ENCODE measurements at regions not wholly inside any gene's neighbourhood (a gene's known extent, or its start where the extent isn't known, plus 50 kb on each side); places are given as distances from the start of the nearest gene placed in this dataset.
A peak's percentile ranks its signal among the peaks of the same experiment; 100 is the strongest.

- DNase-seq = no peak
These were observed 300.5 kb downstream of the HTR7 start for GRCh38 chr10:90557385-90557784.

GRCh38 chr10:90560331-90560730, 297.5 kb downstream of the HTR7 start:
- DNase-seq = no peak

DNA sequence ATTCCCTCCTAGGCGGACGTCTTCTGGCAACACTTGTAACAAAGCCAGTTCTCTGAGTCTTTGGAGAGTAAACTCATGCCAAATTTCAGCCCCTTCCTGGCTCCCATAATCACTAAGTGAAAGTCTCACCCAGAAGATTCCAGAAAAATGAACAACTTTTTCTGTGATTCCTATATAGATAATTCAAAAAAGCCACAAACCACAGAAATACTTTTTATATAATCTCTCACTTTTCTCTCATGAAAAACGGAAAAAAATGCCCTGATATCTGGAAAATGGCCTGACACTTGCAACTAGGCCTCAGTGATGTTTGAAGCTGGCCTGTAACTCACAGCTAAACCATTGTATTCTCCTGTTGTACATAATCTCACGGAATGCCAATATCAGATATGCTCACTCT, 296.2 kb downstream of the HTR7 start:
- DNase-seq = no peak

DNA sequence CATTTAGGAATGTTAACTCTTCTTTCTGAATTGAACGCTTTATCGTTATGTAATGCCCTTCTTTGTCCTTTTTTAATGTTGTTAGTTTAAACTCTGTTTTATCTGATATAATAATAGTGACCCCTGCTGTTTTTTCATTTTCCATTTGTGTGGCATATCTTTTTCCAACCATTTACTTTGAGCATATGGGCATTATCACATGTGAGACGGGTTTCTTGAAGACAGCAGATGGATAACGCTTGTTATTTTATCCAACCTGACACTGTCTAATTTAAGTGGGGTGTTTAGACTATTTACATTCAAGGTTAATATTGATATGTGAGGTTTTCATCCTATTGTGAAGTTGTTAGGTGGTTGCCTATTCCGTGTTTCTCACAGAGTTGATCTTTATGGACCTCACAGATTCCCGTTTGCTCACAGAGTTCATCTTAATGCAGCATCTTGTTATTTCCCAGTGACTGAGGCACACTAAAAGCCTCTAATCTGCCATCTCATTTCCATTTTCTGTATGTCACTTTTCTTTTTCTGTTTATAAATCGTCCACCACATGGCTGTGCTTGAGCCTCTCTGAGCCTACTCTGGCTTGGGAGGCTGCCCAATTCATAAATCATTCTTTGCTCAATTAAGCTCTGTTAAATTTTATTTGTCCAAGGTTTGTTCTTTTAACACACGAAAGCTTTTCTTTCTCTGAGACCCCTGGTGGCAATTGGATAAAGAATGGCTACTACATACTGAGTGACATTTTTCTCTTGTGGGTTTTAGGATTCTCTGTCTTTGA, 286.2 kb downstream of the HTR7 start:
- DNase-seq = no peak

DNA sequence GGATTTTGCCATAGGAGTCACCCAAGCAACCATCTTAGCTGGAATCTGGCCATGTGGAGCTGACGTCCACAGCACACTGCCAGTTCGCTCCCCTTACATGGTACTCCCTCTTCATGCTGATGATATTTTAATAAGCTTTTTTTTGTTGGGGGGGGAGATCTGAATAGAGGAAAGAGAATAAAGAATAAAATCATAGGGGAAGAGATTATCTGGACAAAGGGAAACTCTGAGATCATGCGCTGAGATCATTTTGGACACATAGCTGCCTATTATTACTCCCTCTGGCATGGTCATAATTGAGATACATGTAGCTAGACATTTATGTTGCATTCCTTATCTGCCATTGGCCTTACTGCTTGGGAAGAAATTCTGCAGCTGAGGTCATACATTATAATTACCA, 282.7 kb downstream of the HTR7 start:
- no peak for DNase-seq

GRCh38 chr10:90577569-90577968, 280.3 kb downstream of the HTR7 start:
- DNase-seq = no peak

- DNase-seq = no peak
These were observed 278.1 kb downstream of the HTR7 start for GRCh38 chr10:90579602-90580242.

DNA sequence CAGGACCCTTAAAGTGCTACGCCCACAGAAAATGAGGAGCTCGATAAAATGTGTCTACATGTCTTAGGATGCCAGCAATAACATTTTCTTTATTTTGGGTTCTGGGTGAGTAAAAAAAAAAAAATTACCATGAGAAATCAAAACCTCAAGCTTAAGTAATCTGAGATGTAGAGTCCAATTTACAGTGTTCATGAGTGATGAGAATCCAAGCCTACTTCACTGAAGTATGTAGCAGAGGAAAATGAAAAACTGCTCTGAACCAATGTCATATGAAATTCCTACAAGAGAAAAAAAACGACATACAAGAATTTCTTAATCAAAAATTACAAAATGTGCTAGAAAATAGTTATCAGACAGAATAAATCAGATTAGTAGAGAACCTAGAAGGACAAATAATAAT, 274.4 kb downstream of the HTR7 start:
- DNase-seq = no peak

DNA sequence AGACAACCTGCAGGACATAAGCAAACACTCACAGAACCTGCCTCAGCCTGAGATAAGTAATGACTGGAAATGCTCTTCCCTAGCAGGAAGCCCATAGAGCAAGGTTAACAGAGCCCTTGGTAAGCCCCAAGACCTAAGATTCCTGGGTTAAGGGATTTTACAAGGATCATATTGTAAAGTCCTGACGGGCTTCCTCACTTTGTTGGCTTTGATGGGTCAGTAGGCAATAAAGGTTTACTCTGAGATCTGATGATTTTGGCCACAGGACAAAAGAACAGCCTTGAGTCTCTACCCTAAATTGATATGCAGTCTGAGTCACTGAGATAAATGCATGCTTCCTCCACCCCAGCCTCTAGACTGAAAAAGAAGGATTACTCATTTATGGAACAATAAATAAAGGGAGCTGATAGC, 270.8 kb downstream of the HTR7 start:
- no peak for DNase-seq

GRCh38 chr10:90587561-90587960, 270.3 kb downstream of the HTR7 start:
- no peak for DNase-seq

- DNase-seq = no peak
These were observed 269.6 kb downstream of the HTR7 start for GRCh38 chr10:90588222-90588621.

GRCh38 chr10:90589825-90590224, 268.0 kb downstream of the HTR7 start:
- no peak for DNase-seq

- DNase-seq = no peak
These were observed 266.2 kb downstream of the HTR7 start for GRCh38 chr10:90591629-90592028.

GRCh38 chr10:90592638-90593302, 265.1 kb downstream of the HTR7 start:
- peak; percentile 50 for DNase-seq

DNA sequence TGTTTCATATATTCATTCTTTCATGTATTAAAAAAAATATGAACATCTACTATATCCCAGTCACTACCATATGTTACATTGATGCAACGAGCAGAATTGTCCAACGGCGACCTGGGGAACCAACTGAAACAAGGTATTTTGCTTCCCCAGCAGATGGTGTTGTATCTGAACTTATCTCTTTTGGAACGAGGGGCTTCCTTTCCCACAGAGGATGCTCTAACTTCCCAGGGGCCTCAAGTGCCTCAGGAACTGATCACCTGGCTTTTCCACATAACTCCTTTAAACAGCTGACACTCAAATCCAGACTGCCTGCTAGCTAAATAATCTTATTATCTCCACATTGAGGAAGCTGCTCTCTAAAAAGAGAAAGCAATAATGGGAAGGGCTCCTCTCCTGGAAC, 259.3 kb downstream of the HTR7 start:
- no peak for DNase-seq

- no peak for DNase-seq
These were observed 254.8 kb downstream of the HTR7 start for GRCh38 chr10:90602862-90603610.

- no peak for DNase-seq
These were observed 253.2 kb downstream of the HTR7 start for GRCh38 chr10:90604636-90605035.

- no peak for DNase-seq
These were observed 252.3 kb downstream of the HTR7 start for GRCh38 chr10:90605506-90605905.

DNA sequence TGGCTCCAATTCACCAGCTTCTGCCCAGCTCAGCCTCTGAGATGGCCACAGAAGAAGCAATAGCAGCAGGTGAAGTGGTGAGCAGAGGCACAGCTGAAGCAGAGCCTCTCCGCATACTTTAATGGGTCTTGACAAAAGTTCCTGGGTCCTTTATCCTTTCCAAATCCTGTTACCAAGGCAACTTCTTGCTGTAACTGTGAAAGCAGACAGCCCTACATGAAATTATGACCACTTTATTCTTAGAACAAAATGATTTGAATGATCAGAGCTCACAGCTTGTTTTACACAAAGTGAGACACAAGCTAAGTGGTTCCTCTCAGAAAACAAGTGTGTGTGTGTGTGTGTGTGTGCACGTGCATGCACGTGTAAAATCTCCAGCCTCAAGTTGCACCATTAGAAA, 245.6 kb downstream of the HTR7 start:
- DNase-seq = no peak

GRCh38 chr10:90614631-90615030, 243.2 kb downstream of the HTR7 start:
- no peak for DNase-seq

DNA sequence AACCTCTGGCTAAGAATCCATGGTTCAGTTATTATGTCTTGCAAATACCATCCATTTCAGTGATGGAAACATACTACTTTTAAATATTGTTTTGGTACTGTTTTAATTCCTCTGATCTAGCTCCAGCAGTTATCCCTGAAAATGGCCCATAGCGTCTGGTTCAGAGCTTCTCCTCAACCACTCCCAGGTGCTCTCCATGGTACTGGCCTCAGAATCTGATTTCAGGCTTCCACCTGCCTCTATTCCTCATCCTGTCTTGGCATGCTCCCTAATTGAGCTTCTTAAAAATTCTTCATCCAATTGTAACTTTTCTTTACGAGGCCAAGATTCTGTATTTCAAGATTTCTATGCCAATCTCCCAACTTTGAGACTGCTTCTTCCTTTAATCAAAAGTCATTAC, 236.3 kb downstream of the HTR7 start:
- no peak for DNase-seq

- DNase-seq = no peak
These were observed 222.6 kb downstream of the HTR7 start for GRCh38 chr10:90635111-90635765.

- no peak for DNase-seq
These were observed 217.1 kb downstream of the HTR7 start for GRCh38 chr10:90640756-90641155.
